Mesodermal cell (in vitro differentiated cells): ENCODE measurements at regions not wholly inside any gene's neighbourhood (a gene's known extent, or its start where the extent isn't known, plus 50 kb on each side); places are given as distances from the start of the nearest gene placed in this dataset.
"Not testable (repeated sequence)": the region's sequence is repeated elsewhere in the genome, so short reads cannot be mapped to it uniquely, and the experiment has no call there.

ENCODE experiments used
- H3K27ac ChIP-seq: 2 replicates; pipeline ENCODE4 v1.7.0; 2013; ENCODE audit warnings: mild to moderate bottlenecking, low read depth, low read length, moderate library complexity; ENCODE audit not compliant: severe bottlenecking
- H3K36me3 ChIP-seq: 2 replicates; pipeline ENCODE4 v1.7.1; 2013; ENCODE audit warnings: mild to moderate bottlenecking, low read length, moderate library complexity; ENCODE audit not compliant: control insufficient read depth, insufficient read depth
- H3K4me1 ChIP-seq: one replicate; pipeline ENCODE4 v1.7.1; 2013; ENCODE audit warnings: mild to moderate bottlenecking, low read length; ENCODE audit not compliant: insufficient read depth, control insufficient read depth, poor library complexity, severe bottlenecking
- H3K4me3 ChIP-seq: 2 replicates; pipeline ENCODE4 v1.7.0; 2013; ENCODE audit warnings: low read length, control low read depth, mild to moderate bottlenecking; ENCODE audit not compliant: insufficient read depth, poor library complexity, severe bottlenecking; ENCODE audit errors: extremely low read depth
- H3K9me3 ChIP-seq: 2 replicates; pipeline ENCODE4 v1.7.1; 2013; ENCODE audit warnings: mild to moderate bottlenecking, low read length, moderate library complexity; ENCODE audit not compliant: control insufficient read depth
- WGBS, 2 experiments: methylation state at CpG; one replicate each; pipeline ENCODE4 v1.1.5; 2013; ENCODE audit warnings: missing lambda C conversion rate in 2 of 2; ENCODE audit not compliant: insufficient coverage in 2 of 2; 5-methylcytosine and 5-hydroxymethylcytosine counted together

GRCh38 chr5:85985167-85985566 is 632.6 kb upstream of the COX7C start:
- Histone ChIP-seq H3K9me3 (peaks cover 5% of the 10 kb centered on the region), H3K4me1 (no peaks in the 10 kb centered on the region), H3K27ac (no peak overlapping the region), H3K4me3 (no peak overlapping the region), H3K36me3 (no peaks in the 10 kb centered on the region)
- no CpG with 5 or more reads among the region's 1 CpG for WGBS, 2 experiments

GRCh38 chr5:85990998-85991397 is 626.7 kb upstream of the COX7C start:
- WGBS, 2 experiments = 83 to 90% methylated on average over 2 of the region's 2 CpGs
- no peaks in the 10 kb centered on the region for H3K36me3 ChIP-seq

GRCh38 chr5:85994653-85995052 is 623.1 kb upstream of the COX7C start:
- 100% methylated on average over 1 to 2 of the region's 3 CpGs for WGBS, 2 experiments
- not testable (repeated sequence) for H3K4me3 ChIP-seq, H3K27ac ChIP-seq, H3K4me1 ChIP-seq, H3K36me3 ChIP-seq
- H3K9me3 ChIP-seq = peaks cover 12% of the 10 kb centered on the region

More at GRCh38 chr5:85990998-85991397, 626.7 kb upstream of the COX7C start:
- no peak overlapping the region for H3K4me3 ChIP-seq
- no peaks in the 10 kb centered on the region for H3K4me1 ChIP-seq
- peaks cover 13% of the 10 kb centered on the region for H3K9me3 ChIP-seq
- no peak overlapping the region for H3K27ac ChIP-seq

GRCh38 chr5:85998656-85999055 is 619.1 kb upstream of the COX7C start:
- no peaks in the 10 kb centered on the region for H3K4me1 ChIP-seq
- H3K4me3 ChIP-seq = no peak overlapping the region
- 0 to 43% methylated on average over 1 to 2 of the region's 2 CpGs for WGBS, 2 experiments

GRCh38 chr5:86008293-86008692 is 609.4 kb upstream of the COX7C start:
- H3K4me3 ChIP-seq = no peak overlapping the region
- H3K9me3 ChIP-seq = no peaks in the 10 kb centered on the region
- WGBS, 2 experiments = 100% methylated on average over 1 of the region's 2 CpGs
- no peak overlapping the region for H3K27ac ChIP-seq
- no peaks in the 10 kb centered on the region for H3K4me1 ChIP-seq
- H3K36me3 ChIP-seq = no peaks in the 10 kb centered on the region

More at GRCh38 chr5:85998656-85999055, 619.1 kb upstream of the COX7C start:
- no peaks in the 10 kb centered on the region for H3K9me3 ChIP-seq
- H3K27ac ChIP-seq = no peak overlapping the region
- no peaks in the 10 kb centered on the region for H3K36me3 ChIP-seq

GRCh38 chr5:86008704-86009103 is 609.0 kb upstream of the COX7C start:
- WGBS, 2 experiments = 93 to 94% methylated on average over 2 to 3 of the region's 3 CpGs
- no peak overlapping the region for H3K27ac ChIP-seq
- no peak overlapping the region for H3K4me3 ChIP-seq
- H3K9me3 ChIP-seq = no peaks in the 10 kb centered on the region
- H3K4me1 ChIP-seq = no peaks in the 10 kb centered on the region
- H3K36me3 ChIP-seq = no peaks in the 10 kb centered on the region

- Histone ChIP-seq H3K4me1 (no peaks in the 10 kb centered on the region), H3K4me3 (no peak overlapping the region), H3K36me3 (no peaks in the 10 kb centered on the region), H3K9me3 (no peaks in the 10 kb centered on the region), H3K27ac (no peak overlapping the region)
- WGBS, 2 experiments = no CpG with 5 or more reads among the region's 1 CpG
Observed at GRCh38 chr5:86011937-86012336, 605.8 kb upstream of the COX7C start.

GRCh38 chr5:86029308-86029707 is 588.4 kb upstream of the COX7C start:
- no peak overlapping the region for H3K27ac ChIP-seq
- H3K9me3 ChIP-seq = no peaks in the 10 kb centered on the region
- no peak overlapping the region for H3K4me3 ChIP-seq
- no CpG with 5 or more reads among the region's 1 CpG for WGBS, 2 experiments
- no peaks in the 10 kb centered on the region for H3K4me1 ChIP-seq
- H3K36me3 ChIP-seq = no peaks in the 10 kb centered on the region

- 86 to 93% methylated on average over 2 to 4 of the region's 4 CpGs for whole genome bisulfite sequencing, 2 experiments
- Histone ChIP-seq H3K27ac (no peak overlapping the region), H3K36me3 (no peaks in the 10 kb centered on the region), H3K4me3 (no peak overlapping the region), H3K4me1 (no peaks in the 10 kb centered on the region), H3K9me3 (no peaks in the 10 kb centered on the region)
Observed at GRCh38 chr5:86030753-86031152, 587.0 kb upstream of the COX7C start.

GRCh38 chr5:86038566-86038965 is 579.2 kb upstream of the COX7C start:
- 60% methylated on average over 1 of the region's 3 CpGs; no CpG with 5 or more reads in 1 of the 2 experiments for WGBS, 2 experiments
- no peak overlapping the region for H3K4me3 ChIP-seq
- H3K4me1 ChIP-seq = no peaks in the 10 kb centered on the region
- no peaks in the 10 kb centered on the region for H3K9me3 ChIP-seq
- no peaks in the 10 kb centered on the region for H3K36me3 ChIP-seq
- no peak overlapping the region for H3K27ac ChIP-seq

GRCh38 chr5:86039351-86039750 is 578.4 kb upstream of the COX7C start:
- Histone ChIP-seq H3K9me3 (no peaks in the 10 kb centered on the region), H3K36me3 (no peaks in the 10 kb centered on the region), H3K27ac (no peak overlapping the region), H3K4me1 (no peaks in the 10 kb centered on the region), H3K4me3 (no peak overlapping the region)
- WGBS, 2 experiments = 76 to 88% methylated on average over 6 of the region's 7 CpGs
